Breast epithelium (tissue), 4 donors: ENCODE measurements at regions not wholly inside any gene's neighbourhood (a gene's known extent, or its start where the extent isn't known, plus 50 kb on each side); places are given as distances from the start of the nearest gene placed in this dataset.

Source experiments
- DNase-seq, 2 donors: peaks; one replicate each; pipeline ENCODE4 v3.0.0-alpha.2; 2019; ENCODE audit warnings: low spot score in 2 of 2
- H3K27ac ChIP-seq, 2 donors: fragments of 200-600 bp; sonication (generic) in 1 of 2; one replicate each; pipeline ENCODE4 v1.5.1; 2016 to 2019; ENCODE audit warnings: mild to moderate bottlenecking in 1 of 2
- H3K27me3 ChIP-seq, 2 donors: fragments of 200-600 bp; sonication (generic) in 1 of 2; one replicate each; pipeline versions ENCODE4 v1.5.1 to v1.6.0; 2017 to 2019; ENCODE audit warnings: control low read depth in 1 of 2, mild to moderate bottlenecking in 1 of 2
- H3K36me3 ChIP-seq: fragments of 200-600 bp; one replicate; pipeline ENCODE4 v1.5.1; 2019
- H3K4me1 ChIP-seq, 2 donors: fragments of 200-600 bp; sonication (generic); one replicate each; pipeline ENCODE4 v1.5.1; 2016 to 2019; ENCODE audit warnings: control low read depth in 1 of 2
- H3K4me3 ChIP-seq, 3 donors: fragments of 200-600 bp; sonication (generic); 1 replicate in 2 of 3; 2 replicates in 1 of 3; pipeline ENCODE4 v1.5.1; 2016 to 2019; ENCODE audit warnings: mild to moderate bottlenecking in 3 of 3, moderate library complexity in 2 of 3
- H3K9me3 ChIP-seq, 2 donors: fragments of 200-600 bp; sonication (generic) in 1 of 2; one replicate each; pipeline ENCODE4 v1.5.1; 2016 to 2019; ENCODE audit warnings: control low read depth in 1 of 2
- POLR2A ChIP-seq: fragments of 450-650 bp; IDR thresholded peaks from one replicate; pipeline ENCODE4 v1.6.1; 2016; ENCODE audit warnings: antibody characterized with exemption, mild to moderate bottlenecking, moderate library complexity
- POLR2AphosphoS5 ChIP-seq, 3 donors: sonication (generic); formaldehyde crosslinking; IDR thresholded peaks; one replicate each; pipeline ENCODE4 v1.6.1; 2017; ENCODE audit warnings: antibody characterized with exemption in 3 of 3
- intact Hi-C: fragments of 100-400 bp; cut with DNase I; formaldehyde crosslinking; loops from one replicate; pipeline ENCODE4 v1.15.1; 2023; ENCODE audit warnings: low total_unique reads
- TF ChIP-seq, protein P1 (sequence below), 3 donors: fragments of 450-650 bp; IDR thresholded peaks; one replicate each; pipeline ENCODE4 v1.5.1; 2016 to 2017; ENCODE audit warnings: antibody characterized with exemption in 3 of 3, mild to moderate bottlenecking in 3 of 3, moderate library complexity in 3 of 3

- intact Hi-C loops: no loop called here
These were observed 492.4 kb upstream of the CDH4 start for GRCh38 chr20:60759651-60760050.

GRCh38 chr20:60760256-60761000, 491.6 kb upstream of the CDH4 start:
- Histone ChIP-seq H3K4me3 (peak overlapping the region in 2 of 3 donors; percentile 38 to 54), H3K36me3 (no peaks in the 10 kb centered on the region), H3K9me3 (no peaks in the 10 kb centered on the region), H3K27ac (peak overlapping the region in 1 of 2 donors; percentile 12), H3K4me1 (no peaks in the 10 kb centered on the region), H3K27me3 (no peaks in the 10 kb centered on the region)
- no peak for DNase-seq
- TF ChIP-seq POLR2AphosphoS5 (IDR thresholded peaks at IDR 0.05): no peak
- no peak for TF ChIP-seq POLR2A
- TF ChIP-seq, protein P1, sequence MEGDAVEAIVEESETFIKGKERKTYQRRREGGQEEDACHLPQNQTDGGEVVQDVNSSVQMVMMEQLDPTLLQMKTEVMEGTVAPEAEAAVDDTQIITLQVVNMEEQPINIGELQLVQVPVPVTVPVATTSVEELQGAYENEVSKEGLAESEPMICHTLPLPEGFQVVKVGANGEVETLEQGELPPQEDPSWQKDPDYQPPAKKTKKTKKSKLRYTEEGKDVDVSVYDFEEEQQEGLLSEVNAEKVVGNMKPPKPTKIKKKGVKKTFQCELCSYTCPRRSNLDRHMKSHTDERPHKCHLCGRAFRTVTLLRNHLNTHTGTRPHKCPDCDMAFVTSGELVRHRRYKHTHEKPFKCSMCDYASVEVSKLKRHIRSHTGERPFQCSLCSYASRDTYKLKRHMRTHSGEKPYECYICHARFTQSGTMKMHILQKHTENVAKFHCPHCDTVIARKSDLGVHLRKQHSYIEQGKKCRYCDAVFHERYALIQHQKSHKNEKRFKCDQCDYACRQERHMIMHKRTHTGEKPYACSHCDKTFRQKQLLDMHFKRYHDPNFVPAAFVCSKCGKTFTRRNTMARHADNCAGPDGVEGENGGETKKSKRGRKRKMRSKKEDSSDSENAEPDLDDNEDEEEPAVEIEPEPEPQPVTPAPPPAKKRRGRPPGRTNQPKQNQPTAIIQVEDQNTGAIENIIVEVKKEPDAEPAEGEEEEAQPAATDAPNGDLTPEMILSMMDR (IDR thresholded peaks at IDR 0.05): no peak
- intact Hi-C loops: no loop called here

More at GRCh38 chr20:60759651-60760050, 492.4 kb upstream of the CDH4 start:
- no peak for DNase-seq
- Histone ChIP-seq H3K27me3 (no peaks in the 10 kb centered on the region), H3K9me3 (no peaks in the 10 kb centered on the region), H3K4me3 (no peak overlapping the region), H3K36me3 (no peaks in the 10 kb centered on the region), H3K4me1 (no peaks in the 10 kb centered on the region), H3K27ac (no peak overlapping the region)
- TF ChIP-seq POLR2AphosphoS5 (IDR thresholded peaks at IDR 0.05) (no peak), POLR2A (no peak)
- TF ChIP-seq, protein P1 (IDR thresholded peaks at IDR 0.05): no peak

- Histone ChIP-seq H3K27ac (no peak overlapping the region), H3K27me3 (no peaks in the 10 kb centered on the region), H3K4me1 (no peaks in the 10 kb centered on the region), H3K36me3 (no peaks in the 10 kb centered on the region), H3K4me3 (peak overlapping the region in 2 of 3 donors; percentile 38 to 54), H3K9me3 (no peaks in the 10 kb centered on the region)
- TF ChIP-seq, protein P1 (IDR thresholded peaks at IDR 0.05): no peak
- TF ChIP-seq POLR2AphosphoS5 (IDR thresholded peaks at IDR 0.05): no peak
- TF ChIP-seq POLR2A: no peak
- intact Hi-C loops: no loop called here
- no peak for DNase-seq
These were observed 491.0 kb upstream of the CDH4 start for GRCh38 chr20:60761056-60761455.

- Histone ChIP-seq H3K4me3 (no peak overlapping the region), H3K27ac (no peak overlapping the region), H3K36me3 (no peaks in the 10 kb centered on the region), H3K9me3 (no peaks in the 10 kb centered on the region), H3K27me3 (no peaks in the 10 kb centered on the region), H3K4me1 (no peaks in the 10 kb centered on the region)
- intact Hi-C loops: no loop called here
- no peak for DNase-seq
- TF ChIP-seq POLR2A (no peak), POLR2AphosphoS5 (IDR thresholded peaks at IDR 0.05) (no peak)
- TF ChIP-seq, protein P1 (IDR thresholded peaks at IDR 0.05): no peak
These were observed 489.7 kb upstream of the CDH4 start for GRCh38 chr20:60762386-60762785.

- Histone ChIP-seq H3K4me3 (no peak overlapping the region), H3K27ac (no peak overlapping the region), H3K4me1 (no peaks in the 10 kb centered on the region), H3K9me3 (no peaks in the 10 kb centered on the region), H3K27me3 (no peaks in the 10 kb centered on the region), H3K36me3 (no peaks in the 10 kb centered on the region)
- intact Hi-C loops: no loop called here
- no peak for TF ChIP-seq POLR2AphosphoS5 (IDR thresholded peaks at IDR 0.05)
- TF ChIP-seq POLR2A: no peak
- TF ChIP-seq, protein P1 (IDR thresholded peaks at IDR 0.05): no peak
- no peak for DNase-seq
These were observed 487.7 kb upstream of the CDH4 start for GRCh38 chr20:60764328-60764727.
